IMR-90 (cell line): ENCODE measurements at regions not wholly inside any gene's neighbourhood (a gene's known extent, or its start where the extent isn't known, plus 50 kb on each side); places are given as distances from the start of the nearest gene placed in this dataset.

Experiments used
- ATAC-seq: fragments of 200-7000 bp; cut with Tn5 transposase; 2 replicates; pipeline ENCODE4 v1.9.1; 2020; ENCODE audit warnings: low read depth, mild to moderate bottlenecking, moderate library complexity
- BruUV-seq: library from RNA; stranded (reverse); fragments of 400-500 nt; replicated peaks from 2 replicates; lab custom pipeline; 2021; lab: Mats Ljungman, UMichigan
- CTCF ChIA-PET: fragments of 300-600 bp; formaldehyde crosslinking; extraction: SDS; loops from one replicate; lab custom pipeline; 2021; ENCODE audit warnings: antibody characterized with exemption; lab: Yijun Ruan, JAX
- POLR2A ChIA-PET: fragments of 300-600 bp; sonication (Branson Sonifier 250); formaldehyde crosslinking; loops from one replicate; lab custom pipeline; 2022; ENCODE audit warnings: antibody characterized with exemption; ENCODE audit not compliant: unreplicated experiment; lab: Charles Lee
- DNase-seq: peaks from one replicate; pipeline ENCODE4 v3.0.0; 2013
- H2AFZ ChIP-seq: replicated peaks from 2 replicates; pipeline ENCODE3; 2013; ENCODE audit warnings: low read length, mild to moderate bottlenecking; ENCODE audit not compliant: poor library complexity
- H2AK5ac ChIP-seq: 2 replicates; pipeline ENCODE4 v1.6.1; 2013; ENCODE audit warnings: low read depth, low read length, inconsistent platforms
- H2AK9ac ChIP-seq: replicated peaks from 2 replicates; pipeline ENCODE3; 2013; ENCODE audit warnings: mild to moderate bottlenecking, low read depth, low read length, moderate library complexity; ENCODE audit not compliant: poor library complexity
- H2BK120ac ChIP-seq: 2 replicates; pipeline ENCODE4 v1.6.1; 2013; ENCODE audit warnings: low read depth, low read length, inconsistent platforms
- H2BK15ac ChIP-seq: 3 replicates; pipeline ENCODE4 v1.6.1; 2013; ENCODE audit warnings: low read depth, low read length, inconsistent platforms
- H2BK20ac ChIP-seq: 2 replicates; pipeline ENCODE4 v1.6.1; 2013; ENCODE audit warnings: low read depth, mild to moderate bottlenecking, inconsistent platforms, low read length, moderate library complexity
- H2BK5ac ChIP-seq: 2 replicates; pipeline ENCODE4 v1.6.1; 2013; ENCODE audit warnings: mild to moderate bottlenecking, low read depth, low read length, inconsistent platforms; ENCODE audit not compliant: poor library complexity, severe bottlenecking
- H3K14ac ChIP-seq: replicated peaks from 2 replicates; pipeline ENCODE4 v1.6.1; 2013; ENCODE audit warnings: low read depth, low read length, inconsistent platforms
- H3K18ac ChIP-seq: 2 replicates; pipeline ENCODE4 v1.6.1; 2013; ENCODE audit warnings: low read depth, low read length, control low read depth
- H3K23ac ChIP-seq: 2 replicates; pipeline ENCODE4 v1.6.1; 2013; ENCODE audit warnings: low read depth, low read length, inconsistent platforms
- H3K27ac ChIP-seq: 2 replicates; pipeline ENCODE4 v1.5.1; 2013; ENCODE audit warnings: mild to moderate bottlenecking, control low read depth, low read length; ENCODE audit not compliant: insufficient read depth
- H3K27me3 ChIP-seq: 2 replicates; pipeline ENCODE4 v1.6.1; 2013; ENCODE audit warnings: low read length; ENCODE audit not compliant: control insufficient read depth, insufficient read depth
- H3K36me3 ChIP-seq: 2 replicates; pipeline ENCODE4 v1.6.1; 2013; ENCODE audit warnings: low read length, mixed read lengths; ENCODE audit not compliant: control insufficient read depth, insufficient read depth
- H3K4ac ChIP-seq: 2 replicates; pipeline ENCODE4 v1.6.1; 2013; ENCODE audit warnings: low read depth, low read length, inconsistent platforms
- H3K4me1 ChIP-seq: 2 replicates; pipeline ENCODE4 v1.6.1; 2013; ENCODE audit warnings: low read length, mixed read lengths; ENCODE audit not compliant: control insufficient read depth, insufficient read depth
- H3K4me2 ChIP-seq: 2 replicates; pipeline ENCODE4 v1.6.1; 2013; ENCODE audit warnings: low read depth, mild to moderate bottlenecking, control low read depth, low read length, moderate library complexity
- H3K4me3 ChIP-seq: 2 replicates; pipeline ENCODE4 v1.5.1; 2013; ENCODE audit warnings: low read depth, mild to moderate bottlenecking, control low read depth, low read length, moderate library complexity; ENCODE audit not compliant: insufficient read depth
- H3K56ac ChIP-seq: 2 replicates; pipeline ENCODE4 v1.6.1; 2013; ENCODE audit warnings: low read length, inconsistent platforms; ENCODE audit not compliant: insufficient read depth; ENCODE audit errors: extremely low read depth
- H3K79me1 ChIP-seq, 2 experiments: 2 replicates each; pipeline ENCODE4 v1.6.1; 2013; ENCODE audit warnings: low read length in 2 of 2, inconsistent platforms in 1 of 2, low read depth in 1 of 2
- H3K9ac ChIP-seq: 2 replicates; pipeline ENCODE4 v1.6.1; 2013; ENCODE audit warnings: low read depth, low read length, control low read depth
- H3K9me1 ChIP-seq: 2 replicates; pipeline ENCODE4 v1.6.1; 2013; ENCODE audit warnings: low read length, inconsistent platforms; ENCODE audit not compliant: insufficient read depth
- H3K9me3 ChIP-seq: 2 replicates; pipeline ENCODE4 v1.6.1; 2013; ENCODE audit warnings: low read length; ENCODE audit not compliant: control insufficient read depth, insufficient read depth
- H4K20me1 ChIP-seq: 2 replicates; pipeline ENCODE4 v1.6.1; 2013; ENCODE audit warnings: low read length, inconsistent platforms; ENCODE audit not compliant: insufficient read depth
- H4K5ac ChIP-seq: 2 replicates; pipeline ENCODE4 v1.6.1; 2013; ENCODE audit warnings: mild to moderate bottlenecking, low read depth, low read length, control low read depth
- H4K8ac ChIP-seq, 2 experiments: 2 replicates each; pipeline ENCODE4 v1.6.1; 2013; ENCODE audit warnings: low read depth in 2 of 2, low read length in 2 of 2, control low read depth in 1 of 2, inconsistent platforms in 1 of 2
- H4K91ac ChIP-seq: 2 replicates; pipeline ENCODE4 v1.6.1; 2013; ENCODE audit warnings: low read depth, low read length, inconsistent platforms; ENCODE audit not compliant: insufficient read depth
- CEBPB ChIP-seq: IDR thresholded peaks from 2 replicates; pipeline ENCODE4 v1.6.1; 2012; ENCODE audit warnings: low read depth, low read length, improper control_type of control experiment
- CHD1 ChIP-seq: IDR thresholded peaks from 2 replicates; pipeline ENCODE4 v1.6.1; 2012; ENCODE audit warnings: low read depth, low read length, improper control_type of control experiment
- CTCF ChIP-seq: conservative IDR thresholded peaks from 2 replicates; pipeline ENCODE4 v1.5.1; 2012; ENCODE audit warnings: mild to moderate bottlenecking, low read depth, low read length, improper control_type of control experiment
- ELK1 ChIP-seq: fragments of 150-350 bp; IDR thresholded peaks from 2 replicates; pipeline ENCODE4 v1.6.1; 2016; ENCODE audit warnings: low read depth, mild to moderate bottlenecking, low read length, moderate library complexity, borderline replicate concordance
- FOS ChIP-seq: fragments of 150-350 bp; IDR thresholded peaks from 2 replicates; pipeline ENCODE4 v1.6.1; 2016; ENCODE audit warnings: low read depth, low read length
- MAFK ChIP-seq: IDR thresholded peaks from 2 replicates; pipeline ENCODE4 v1.6.1; 2012; ENCODE audit warnings: low read depth, low read length, improper control_type of control experiment
- MAZ ChIP-seq: IDR thresholded peaks from 2 replicates; pipeline ENCODE4 v1.6.1; 2012; ENCODE audit warnings: low read depth, mild to moderate bottlenecking, low read length, improper control_type of control experiment, moderate library complexity, borderline replicate concordance
- MXI1 ChIP-seq: IDR thresholded peaks from 2 replicates; pipeline ENCODE4 v1.6.1; 2012; ENCODE audit warnings: low read depth, mild to moderate bottlenecking, low read length, moderate library complexity, borderline replicate concordance
- NFE2L2 ChIP-seq: fragments of 150-350 bp; IDR thresholded peaks from 2 replicates; pipeline ENCODE4 v1.6.1; 2016; ENCODE audit warnings: low read depth, mild to moderate bottlenecking, low read length
- POLR2A ChIP-seq: IDR thresholded peaks from 2 replicates; pipeline ENCODE4 v1.6.1; 2012; ENCODE audit warnings: mild to moderate bottlenecking, low read depth, low read length
- RAD21 ChIP-seq: IDR thresholded peaks from 2 replicates; pipeline ENCODE4 v1.6.1; 2012; ENCODE audit warnings: low read length, improper control_type of control experiment
- RCOR1 ChIP-seq: IDR thresholded peaks from 2 replicates; pipeline ENCODE4 v1.6.1; 2012; ENCODE audit warnings: mild to moderate bottlenecking, low read length, improper control_type of control experiment; ENCODE audit not compliant: insufficient replicate concordance
- RFX5 ChIP-seq: IDR thresholded peaks from 2 replicates; pipeline ENCODE4 v1.8.0; 2012; ENCODE audit warnings: low read depth, mild to moderate bottlenecking, low read length, moderate library complexity
- SMC3 ChIP-seq: fragments of 150-350 bp; IDR thresholded peaks from 2 replicates; pipeline ENCODE4 v1.6.1; 2016; ENCODE audit warnings: low read depth, mild to moderate bottlenecking, antibody characterized with exemption, low read length, moderate library complexity
- USF2 ChIP-seq: fragments of 150-350 bp; IDR thresholded peaks from 2 replicates; pipeline ENCODE4 v1.6.1; 2017; ENCODE audit warnings: mild to moderate bottlenecking, antibody characterized with exemption, low read length, low read depth
- WGBS, 2 experiments: methylation state at CpG; one replicate each; pipeline versions ENCODE4 v1.1.5 to v1.1.7; 2013; ENCODE audit warnings: missing lambda C conversion rate in 2 of 2; ENCODE audit not compliant: insufficient read length in 1 of 2; ENCODE audit errors: extremely low coverage in 2 of 2; 5-methylcytosine and 5-hydroxymethylcytosine counted together
- dilution Hi-C: fragments of 300-500 bp; cut with HindIII; formaldehyde crosslinking; loops from one replicate; pipeline ENCODE4 v1.14.3; 2018; ENCODE audit warnings: low sequenced_read_pairs; ENCODE audit not compliant: unreplicated experiment
- in situ Hi-C: fragments of 300-500 bp; cut with MboI; formaldehyde crosslinking; loops from 3 replicates; pipeline ENCODE4 v1.14.3; 2019; ENCODE audit warnings: low sequenced_read_pairs, inconsistent platforms, mixed read lengths
- intact Hi-C: fragments of 100-400 bp; cut with micrococcal nuclease; formaldehyde crosslinking; loops from 2 replicates; pipeline ENCODE4 v1.10.0; 2022

GRCh38 chr1:30650968-30651320 is 72.4 kb downstream of the MATN1 start:
- BruUV-seq, result no TSS peak
- POLR2A ChIA-PET, result no interaction called here
- Histone ChIP-seq H2BK5ac (no peak overlapping the region), H2AK9ac (no peak overlapping the region), H3K27ac (no peak overlapping the region), H3K9ac (no peak overlapping the region), H3K18ac (no peak overlapping the region), H2AFZ (no peak overlapping the region), H4K91ac (no peak overlapping the region), H2BK20ac (no peak overlapping the region), H3K9me3 (no peaks in the 10 kb centered on the region), H3K27me3 (peaks cover 7% of the 10 kb centered on the region), H3K4me3 (no peak overlapping the region), H4K8ac (no peak overlapping the region), H3K4ac (no peak overlapping the region), H3K9me1 (no peaks in the 10 kb centered on the region), H4K5ac (no peak overlapping the region), H3K79me1 (no peaks in the 10 kb centered on the region), H2BK120ac (no peak overlapping the region), H3K4me1 (no peaks in the 10 kb centered on the region), H3K36me3 (no peaks in the 10 kb centered on the region), H3K23ac (no peak overlapping the region), H2AK5ac (no peak overlapping the region), H3K4me2 (no peak overlapping the region), H2BK15ac (no peak overlapping the region), H4K20me1 (no peaks in the 10 kb centered on the region), H3K56ac (no peak overlapping the region), H3K14ac (no peak overlapping the region)
- no peak for TF ChIP-seq RAD21
- no peak for TF ChIP-seq FOS
- no peak for TF ChIP-seq NFE2L2
- TF ChIP-seq MXI1, result no peak
- TF ChIP-seq MAZ, result no peak
- no peak for TF ChIP-seq POLR2A
- no peak for TF ChIP-seq CHD1
- TF ChIP-seq ELK1, result no peak
- no peak for TF ChIP-seq RCOR1
- no peak for TF ChIP-seq MAFK
- TF ChIP-seq CEBPB, result no peak
- no peak for TF ChIP-seq SMC3
- TF ChIP-seq USF2, result no peak
- no peak for TF ChIP-seq RFX5
- TF ChIP-seq CTCF, result no peak
- dilution Hi-C loops (no loop called here), intact Hi-C loops (no loop called here), in situ Hi-C loops (no loop called here)
- CTCF ChIA-PET, result no interaction called here
- DNase-seq, result no peak
- 62% methylated on average over 2 of the region's 7 CpGs; no CpG with 5 or more reads in 1 of the 2 experiments for WGBS, 2 experiments
- ATAC-seq, result no peak
